ENCODE measurements at regions not wholly inside any gene's neighbourhood (a gene's known extent, or its start where the extent isn't known, plus 50 kb on each side); places are given as distances from the start of the nearest gene placed in this dataset.

DNA sequence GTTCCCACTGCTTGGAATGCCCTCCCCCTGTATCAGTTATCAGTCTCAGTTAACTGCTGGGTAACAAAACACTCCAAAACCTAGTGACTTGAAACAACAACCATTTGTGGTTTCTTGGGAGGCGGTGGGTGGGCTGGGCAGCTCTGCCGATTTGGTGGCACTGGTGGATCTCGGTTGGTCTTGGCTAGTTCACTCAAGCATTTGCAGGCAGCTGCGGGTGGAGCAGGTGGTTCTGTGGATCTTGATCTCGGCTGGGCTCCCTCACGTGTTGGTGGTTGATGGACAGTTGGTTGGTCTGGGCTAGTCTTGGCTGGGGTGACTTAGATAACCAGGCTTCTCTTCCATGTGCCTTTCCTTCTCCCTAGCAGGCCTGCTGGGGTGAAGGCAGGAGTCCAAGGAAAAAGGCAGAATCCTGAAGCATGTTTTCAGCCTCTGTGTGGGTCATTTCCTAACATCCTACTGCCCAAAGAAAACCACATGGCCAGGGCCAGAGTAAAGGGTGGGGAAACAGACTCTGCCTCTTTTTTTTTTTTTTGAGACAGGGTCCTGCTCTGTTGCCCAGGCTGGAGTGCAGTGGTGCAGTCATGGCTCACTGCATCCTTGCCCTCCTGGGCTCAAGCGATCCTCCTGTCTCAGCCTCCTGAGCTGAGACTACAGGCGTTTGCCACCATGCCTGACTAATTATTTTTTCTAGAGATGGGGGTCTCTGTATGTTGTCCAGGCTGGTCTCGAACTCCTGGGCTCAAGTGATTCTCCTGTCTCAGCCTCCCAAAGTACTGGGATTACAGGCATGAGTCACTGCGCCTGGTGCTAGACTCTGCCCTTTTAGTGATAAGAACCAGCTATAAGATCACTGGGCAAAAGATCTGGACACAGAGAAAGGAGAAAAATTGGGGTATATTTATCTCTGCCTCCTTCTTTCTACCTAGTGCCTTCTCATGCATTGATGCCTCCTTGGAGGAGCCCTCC lies 183.7 kb downstream of the RGS3 start:
- intact Hi-C loops (cut with DNase I): no loop called here
- TF ChIP-seq POLR2AphosphoS5 (IDR thresholded peaks at IDR 0.05; ENCODE audit: insufficient read depth in 1 of 2, low read depth in 1 of 2) (no peak), POLR2A (IDR thresholded peaks at IDR 0.05) (no peak)
- TF ChIP-seq, protein P1, sequence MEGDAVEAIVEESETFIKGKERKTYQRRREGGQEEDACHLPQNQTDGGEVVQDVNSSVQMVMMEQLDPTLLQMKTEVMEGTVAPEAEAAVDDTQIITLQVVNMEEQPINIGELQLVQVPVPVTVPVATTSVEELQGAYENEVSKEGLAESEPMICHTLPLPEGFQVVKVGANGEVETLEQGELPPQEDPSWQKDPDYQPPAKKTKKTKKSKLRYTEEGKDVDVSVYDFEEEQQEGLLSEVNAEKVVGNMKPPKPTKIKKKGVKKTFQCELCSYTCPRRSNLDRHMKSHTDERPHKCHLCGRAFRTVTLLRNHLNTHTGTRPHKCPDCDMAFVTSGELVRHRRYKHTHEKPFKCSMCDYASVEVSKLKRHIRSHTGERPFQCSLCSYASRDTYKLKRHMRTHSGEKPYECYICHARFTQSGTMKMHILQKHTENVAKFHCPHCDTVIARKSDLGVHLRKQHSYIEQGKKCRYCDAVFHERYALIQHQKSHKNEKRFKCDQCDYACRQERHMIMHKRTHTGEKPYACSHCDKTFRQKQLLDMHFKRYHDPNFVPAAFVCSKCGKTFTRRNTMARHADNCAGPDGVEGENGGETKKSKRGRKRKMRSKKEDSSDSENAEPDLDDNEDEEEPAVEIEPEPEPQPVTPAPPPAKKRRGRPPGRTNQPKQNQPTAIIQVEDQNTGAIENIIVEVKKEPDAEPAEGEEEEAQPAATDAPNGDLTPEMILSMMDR (IDR thresholded peaks at IDR 0.05): no peak
- Histone ChIP-seq H3K9me3 (peaks cover 5% of the 10 kb centered on the region), H3K36me3 (no peaks in the 10 kb centered on the region), H3K27me3 (no peaks in the 10 kb centered on the region), H3K27ac (no peak overlapping the region), H3K4me1 (peaks cover 17% of the 10 kb centered on the region), H3K4me3 (no peak overlapping the region)
- DNase-seq (ENCODE audit: extremely low spot score in 2 of 2): no peak

DNA sequence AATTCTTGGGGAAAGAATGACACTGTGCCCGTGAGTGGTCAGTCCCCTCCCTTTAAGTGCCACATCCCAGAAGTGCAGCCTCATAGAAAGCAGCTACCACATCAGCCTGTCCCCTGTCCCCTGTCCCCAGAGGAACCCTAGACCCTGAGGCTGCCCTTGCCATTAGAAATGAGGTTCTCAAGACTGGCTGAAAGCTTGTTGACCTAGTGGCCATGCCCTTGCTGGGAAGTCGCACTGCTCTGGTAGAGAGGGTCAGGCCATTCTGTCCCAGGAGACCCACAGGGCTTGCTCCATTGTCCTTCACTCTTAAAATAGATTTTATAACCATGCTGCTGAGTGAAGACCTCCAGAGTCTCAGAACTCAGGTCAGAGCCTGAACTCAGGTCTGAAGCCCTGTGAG lies 184.5 kb downstream of the RGS3 start:
- Histone ChIP-seq H3K4me3 (no peak overlapping the region), H3K36me3 (no peaks in the 10 kb centered on the region), H3K4me1 (peaks cover 17% of the 10 kb centered on the region), H3K27ac (no peak overlapping the region), H3K9me3 (no peaks in the 10 kb centered on the region), H3K27me3 (no peaks in the 10 kb centered on the region)
- DNase-seq (ENCODE audit: extremely low spot score in 2 of 2): no peak
- intact Hi-C loops (cut with DNase I): no loop called here
- TF ChIP-seq, protein P1 (IDR thresholded peaks at IDR 0.05): no peak
- no peak for TF ChIP-seq POLR2AphosphoS5 (IDR thresholded peaks at IDR 0.05; ENCODE audit: insufficient read depth in 1 of 2, low read depth in 1 of 2)
- TF ChIP-seq POLR2A (IDR thresholded peaks at IDR 0.05): no peak

DNA sequence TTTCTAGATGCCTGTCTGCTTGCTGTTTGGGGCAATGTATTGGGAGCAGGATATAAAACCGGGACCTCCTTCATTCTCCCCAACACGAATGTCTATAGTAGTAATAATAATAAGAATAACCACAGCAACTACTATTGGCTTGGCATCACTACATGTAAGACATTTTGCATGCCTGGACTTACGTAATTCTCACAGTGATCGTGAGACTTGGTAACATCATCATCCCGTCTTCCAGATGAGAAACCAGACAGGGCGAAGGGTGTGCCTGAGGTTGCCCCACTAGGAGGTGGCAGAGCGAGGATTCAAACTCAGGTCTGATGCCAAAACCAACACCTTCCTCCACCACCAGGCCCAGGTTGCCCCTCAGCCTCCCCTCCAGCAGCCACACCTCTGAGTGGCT lies 185.1 kb downstream of the RGS3 start:
- intact Hi-C loops (cut with DNase I): no loop called here
- H3K27me3 ChIP-seq: no peaks in the 10 kb centered on the region
- no peak for DNase-seq (ENCODE audit: extremely low spot score in 2 of 2)
- peaks cover 17% of the 10 kb centered on the region for H3K4me1 ChIP-seq
- no peak overlapping the region for H3K4me3 ChIP-seq
- H3K27ac ChIP-seq: no peak overlapping the region
- TF ChIP-seq POLR2AphosphoS5 (IDR thresholded peaks at IDR 0.05; ENCODE audit: insufficient read depth in 1 of 2, low read depth in 1 of 2): no peak
- no peak for TF ChIP-seq POLR2A (IDR thresholded peaks at IDR 0.05)
- TF ChIP-seq, protein P1 (IDR thresholded peaks at IDR 0.05): no peak
- no peaks in the 10 kb centered on the region for H3K9me3 ChIP-seq
- H3K36me3 ChIP-seq: no peaks in the 10 kb centered on the region

DNA sequence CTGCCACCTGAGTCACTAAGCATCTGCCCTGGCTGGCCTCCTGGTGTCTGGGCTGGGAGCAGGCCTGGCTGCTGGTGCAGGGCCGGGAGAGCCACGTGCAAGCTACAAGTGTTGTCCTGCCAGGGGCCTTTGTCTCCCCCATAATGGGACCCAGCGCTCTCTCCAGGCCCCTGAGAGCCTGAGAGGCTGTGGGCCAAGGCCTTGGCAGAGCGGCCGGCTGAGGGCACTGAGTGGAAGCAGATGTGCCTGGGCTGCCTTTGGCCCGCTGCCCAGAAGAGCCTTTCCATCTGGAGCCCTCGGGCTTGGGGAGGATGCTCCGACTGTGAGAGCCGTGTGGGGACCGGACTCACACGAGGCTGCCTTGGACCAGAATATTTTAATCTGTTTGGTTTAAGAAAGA lies 185.5 kb downstream of the RGS3 start:
- no peak for DNase-seq (ENCODE audit: extremely low spot score in 2 of 2)
- intact Hi-C loops (cut with DNase I): no loop called here
- Histone ChIP-seq H3K27ac (no peak overlapping the region), H3K27me3 (no peaks in the 10 kb centered on the region), H3K36me3 (no peaks in the 10 kb centered on the region), H3K4me3 (no peak overlapping the region), H3K9me3 (no peaks in the 10 kb centered on the region), H3K4me1 (peaks cover 18% of the 10 kb centered on the region)
- TF ChIP-seq, protein P1 (IDR thresholded peaks at IDR 0.05): no peak
- TF ChIP-seq POLR2AphosphoS5 (IDR thresholded peaks at IDR 0.05; ENCODE audit: insufficient read depth in 1 of 2, low read depth in 1 of 2) (no peak), POLR2A (IDR thresholded peaks at IDR 0.05) (no peak)

DNA sequence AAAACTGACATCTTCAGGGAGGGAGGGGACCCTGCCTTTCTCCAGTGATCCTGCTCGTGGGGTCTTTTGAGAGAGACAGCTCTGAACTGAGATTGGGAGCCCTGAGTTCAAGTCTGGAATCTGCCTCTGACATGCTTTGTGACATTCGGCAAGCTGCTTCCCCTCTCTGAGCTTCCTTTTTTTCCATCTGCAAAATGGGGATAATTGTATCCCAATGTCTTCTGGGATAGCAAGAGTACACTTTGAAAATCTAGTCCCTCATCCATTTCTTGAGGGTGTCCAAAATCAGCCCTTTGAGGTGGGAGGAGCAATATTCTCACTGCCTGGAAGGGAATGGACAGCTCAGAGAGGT lies 186.3 kb downstream of the RGS3 start:
- no peak for DNase-seq (ENCODE audit: extremely low spot score in 2 of 2)
- Histone ChIP-seq H3K27me3 (no peaks in the 10 kb centered on the region), H3K4me1 (peaks cover 26% of the 10 kb centered on the region), H3K36me3 (no peaks in the 10 kb centered on the region), H3K9me3 (no peaks in the 10 kb centered on the region), H3K4me3 (no peak overlapping the region), H3K27ac (no peak overlapping the region)
- TF ChIP-seq, protein P1 (IDR thresholded peaks at IDR 0.05): no peak
- intact Hi-C loops (cut with DNase I): no loop called here
